NT2/D1 (cell line): ENCODE measurements at regions not wholly inside any gene's neighbourhood (a gene's known extent, or its start where the extent isn't known, plus 50 kb on each side); places are given as distances from the start of the nearest gene placed in this dataset.
"Not testable (repeated sequence)": the region's sequence is repeated elsewhere in the genome, so short reads cannot be mapped to it uniquely, and the experiment has no call there.

Source experiments
- SUZ12 ChIP-seq: IDR thresholded peaks from 2 replicates; pipeline ENCODE4 v1.6.1; 2011; ENCODE audit not compliant: insufficient read length, insufficient read depth; ENCODE audit errors: extremely low read depth
- ZNF274 ChIP-seq: IDR thresholded peaks from 2 replicates; pipeline ENCODE4 v1.6.1; 2011; ENCODE audit warnings: mild to moderate bottlenecking, low read depth, low read length

GRCh38 chr2:131309833-131310232 lies 54.1 kb downstream of the RAB6D start:
- TF ChIP-seq ZNF274, SUZ12: not testable (repeated sequence)
